GM21529 (cell line): ENCODE measurements at regions not wholly inside any gene's neighbourhood (a gene's known extent, or its start where the extent isn't known, plus 50 kb on each side); places are given as distances from the start of the nearest gene placed in this dataset.
"Not testable (repeated sequence)": the region's sequence is repeated elsewhere in the genome, so short reads cannot be mapped to it uniquely, and the experiment has no call there.

Experiments
- ATAC-seq: cut with Tn5 transposase; IDR thresholded peaks from one replicate; pipeline ENCODE4 v1.9.1; 2021; ENCODE audit not compliant: unreplicated experiment

- no peak for ATAC-seq
Measured at GRCh38 chr2:17000184-17000482, 334.5 kb upstream of the CYRIA start.

DNA sequence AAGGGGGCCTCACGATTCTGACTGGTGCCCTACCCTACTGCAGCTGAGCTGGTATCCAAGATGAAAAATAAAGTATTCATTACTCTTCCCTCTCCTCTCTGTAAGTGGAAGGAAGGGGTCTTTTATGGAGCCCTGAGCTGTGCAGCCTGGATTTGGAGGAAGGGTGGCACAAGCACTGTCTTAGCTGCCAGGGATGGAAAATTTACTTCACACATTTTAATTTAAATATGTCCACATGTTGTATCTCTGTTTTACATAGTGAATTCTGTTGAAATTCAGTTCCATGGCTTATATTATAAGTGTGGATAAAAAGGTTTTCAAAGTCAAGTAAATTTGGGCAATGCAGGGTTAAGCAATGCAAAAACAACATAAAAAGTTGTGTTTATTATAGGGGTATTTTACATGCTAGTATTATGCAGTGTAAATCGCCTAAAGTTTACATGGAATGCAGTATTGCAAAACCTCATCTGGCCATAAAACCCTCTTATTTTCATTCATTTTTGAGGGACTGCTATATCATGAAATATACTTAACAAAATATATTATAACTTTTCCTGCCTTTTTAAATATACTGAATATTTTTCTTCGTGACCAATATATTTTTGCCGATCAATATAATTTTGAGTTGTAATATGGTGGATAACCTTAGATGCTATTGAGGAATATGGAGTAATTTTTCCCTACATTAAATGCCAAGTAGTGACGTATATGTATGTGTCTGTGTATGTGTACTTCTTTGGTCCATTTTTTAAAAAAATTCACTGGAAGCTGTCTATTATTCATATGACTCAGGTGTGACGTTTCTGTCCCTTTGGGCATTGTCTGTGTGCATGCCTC lies 333.9 kb upstream of the CYRIA start:
- no peak for ATAC-seq

GRCh38 chr2:16978301-16978700 lies 312.7 kb upstream of the CYRIA start:
- no peak for ATAC-seq

DNA sequence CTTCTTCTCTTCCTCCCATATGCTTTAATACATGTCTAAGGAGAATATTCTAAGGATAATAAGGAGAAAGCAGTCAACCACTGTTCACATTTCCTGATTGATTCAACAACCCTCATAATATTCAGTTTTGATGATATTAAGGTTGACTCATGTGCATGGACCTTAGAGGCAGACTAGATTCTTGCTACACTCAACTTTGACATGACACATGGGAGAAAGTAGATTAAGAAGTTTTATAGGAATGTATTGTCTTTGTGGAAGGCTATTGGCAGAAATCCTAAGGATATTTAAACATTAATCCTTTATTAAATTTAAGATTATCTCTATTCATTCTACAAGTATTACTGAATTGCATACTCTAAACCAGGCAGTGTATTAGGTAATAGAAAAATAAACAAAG lies 309.1 kb upstream of the CYRIA start:
- ATAC-seq: no peak

GRCh38 chr2:16973586-16974286 lies 308.1 kb upstream of the CYRIA start:
- ATAC-seq: no peak

DNA sequence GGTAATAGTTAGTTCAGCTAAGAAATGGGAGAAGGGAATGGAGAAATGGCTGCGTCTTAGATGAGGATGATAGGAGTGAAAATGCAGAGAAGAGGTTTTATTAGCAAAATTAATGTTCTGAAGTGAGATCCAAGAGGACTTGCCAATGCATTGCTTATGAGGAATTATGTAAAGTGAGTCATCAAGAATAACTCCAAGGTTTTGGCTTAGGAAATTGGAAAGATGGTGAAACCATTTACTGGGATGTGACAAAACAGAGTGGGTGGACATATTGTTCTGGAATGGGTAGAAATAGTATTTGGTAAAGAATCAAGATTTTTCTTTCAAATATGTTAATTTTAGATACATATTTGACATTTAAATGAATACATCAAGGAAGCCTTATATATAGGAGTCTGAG lies 306.6 kb upstream of the CYRIA start:
- ATAC-seq: no peak

GRCh38 chr2:16971722-16972234 lies 306.1 kb upstream of the CYRIA start:
- no peak for ATAC-seq

DNA sequence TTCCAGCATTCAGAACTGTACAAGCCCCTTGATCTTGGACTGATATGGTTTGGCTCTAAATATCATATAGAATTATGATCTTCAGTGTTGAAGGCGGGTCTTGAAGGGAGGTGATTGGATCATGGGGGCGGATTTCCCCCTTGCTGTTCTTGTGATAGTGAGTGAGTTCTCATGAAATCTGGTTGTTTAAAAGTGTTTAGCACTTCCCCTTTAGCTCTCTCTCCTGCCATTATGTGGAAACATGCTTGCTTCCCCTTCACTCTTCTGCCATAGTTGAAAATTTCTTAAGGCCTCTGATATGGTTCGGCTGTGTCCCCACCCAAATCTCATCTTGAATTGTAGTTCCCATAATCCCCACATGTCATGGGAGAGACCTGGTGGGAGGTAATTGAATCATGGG lies 305.3 kb upstream of the CYRIA start:
- not testable (repeated sequence) for ATAC-seq

GRCh38 chr2:16962505-16962904 lies 296.9 kb upstream of the CYRIA start:
- ATAC-seq: no peak

DNA sequence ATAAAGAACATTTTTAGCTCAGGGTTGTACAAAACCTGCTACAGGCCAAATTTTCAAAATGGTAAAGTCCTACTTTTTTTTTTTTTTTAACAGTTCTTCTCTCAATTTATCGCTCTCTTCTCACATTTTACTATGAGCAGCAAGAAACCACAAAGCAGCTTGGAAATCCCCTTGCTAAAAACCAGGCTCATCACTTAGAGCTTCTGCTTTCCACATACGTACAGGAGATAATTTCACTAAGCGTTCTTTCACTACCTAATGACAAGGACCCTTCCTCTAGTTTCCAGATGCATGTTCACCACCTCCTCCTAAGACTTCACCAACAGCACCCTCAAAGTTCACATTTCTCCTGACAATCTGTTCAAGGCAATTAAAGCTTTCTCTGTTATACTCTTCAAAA lies 294.9 kb upstream of the CYRIA start:
- ATAC-seq: no peak

DNA sequence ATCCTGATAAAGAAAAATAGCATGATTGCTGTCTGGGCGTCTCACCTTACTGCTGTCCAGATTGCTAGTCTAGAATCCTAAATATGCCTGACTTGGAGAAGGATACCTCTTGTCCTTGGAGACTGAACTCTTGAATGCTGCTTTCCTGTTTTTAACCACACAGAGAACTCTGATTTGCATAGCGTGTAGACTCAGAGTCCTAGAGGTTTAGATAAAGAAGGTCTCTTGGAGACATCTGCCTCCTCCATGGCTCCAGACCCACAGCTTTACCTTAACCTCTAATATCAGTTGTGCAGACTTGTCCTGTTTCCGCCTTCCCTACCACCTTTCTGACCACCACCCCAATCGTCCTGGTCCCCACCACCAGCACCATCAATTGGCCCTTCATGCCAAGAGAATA lies 292.6 kb upstream of the CYRIA start:
- no peak for ATAC-seq

DNA sequence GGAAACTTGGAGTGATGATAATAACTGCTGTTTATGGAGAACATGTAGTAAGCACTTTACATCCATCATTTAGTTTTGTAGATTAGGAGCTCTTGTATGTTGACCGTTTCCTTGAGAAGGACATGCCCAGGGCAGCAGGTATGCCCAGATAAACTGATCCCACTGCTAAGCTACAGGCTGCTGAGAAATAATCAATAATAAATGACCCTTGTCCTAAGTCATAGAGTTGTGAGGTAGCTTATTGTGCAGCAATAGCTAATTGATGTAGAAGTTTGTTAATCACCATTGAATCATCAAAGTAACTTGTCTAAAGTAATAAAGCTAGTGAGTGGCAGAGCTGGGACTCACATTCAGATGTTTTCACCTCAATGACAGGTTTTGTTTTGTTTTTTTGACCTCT lies 287.2 kb upstream of the CYRIA start:
- ATAC-seq: no peak

- no peak for ATAC-seq
Measured at GRCh38 chr2:16952368-16952767, 286.7 kb upstream of the CYRIA start.

DNA sequence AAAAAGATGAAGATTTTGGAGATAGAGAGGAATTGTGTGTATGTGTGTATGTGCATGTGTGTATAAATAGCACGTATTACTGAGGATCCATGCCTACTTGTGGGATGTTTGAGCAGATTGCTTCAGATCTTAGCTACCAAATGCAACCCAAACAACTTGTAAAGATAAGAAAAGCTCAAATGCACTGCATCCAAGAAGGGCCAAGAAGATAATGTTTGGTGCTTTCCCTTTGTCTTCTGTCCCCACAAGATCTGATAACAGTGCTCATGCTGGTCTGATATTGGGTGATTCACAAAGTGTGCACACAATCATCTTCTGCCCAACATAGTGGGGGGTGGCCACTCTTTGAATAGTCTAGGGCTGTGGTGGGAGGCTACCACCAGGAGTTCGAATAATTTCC lies 284.8 kb upstream of the CYRIA start:
- no peak for ATAC-seq

- ATAC-seq: no peak
Measured at GRCh38 chr2:16948710-16949109, 283.1 kb upstream of the CYRIA start.

DNA sequence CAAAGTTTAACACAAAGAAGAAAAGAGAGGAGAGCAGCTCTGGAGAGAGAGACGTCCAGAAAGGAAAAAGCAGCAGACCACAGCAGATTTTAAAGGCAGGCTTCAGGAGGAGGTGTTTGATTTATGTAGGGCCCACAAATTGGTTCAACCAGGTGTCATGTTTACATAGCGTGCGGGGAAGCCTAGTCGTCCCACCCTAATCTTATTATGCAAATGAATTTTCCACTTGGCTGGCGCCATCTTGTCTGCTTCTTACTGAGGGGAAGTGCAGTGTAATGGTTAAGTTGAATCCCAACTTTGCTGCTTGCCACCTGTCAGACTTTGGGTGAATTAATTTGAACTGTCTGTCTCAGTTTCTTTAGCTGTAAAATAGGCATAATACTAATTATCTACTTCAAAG lies 282.4 kb upstream of the CYRIA start:
- ATAC-seq: no peak

- ATAC-seq: no peak
Measured at GRCh38 chr2:16943279-16943958, 277.8 kb upstream of the CYRIA start.

GRCh38 chr2:16940214-16940613 lies 274.6 kb upstream of the CYRIA start:
- ATAC-seq: no peak

DNA sequence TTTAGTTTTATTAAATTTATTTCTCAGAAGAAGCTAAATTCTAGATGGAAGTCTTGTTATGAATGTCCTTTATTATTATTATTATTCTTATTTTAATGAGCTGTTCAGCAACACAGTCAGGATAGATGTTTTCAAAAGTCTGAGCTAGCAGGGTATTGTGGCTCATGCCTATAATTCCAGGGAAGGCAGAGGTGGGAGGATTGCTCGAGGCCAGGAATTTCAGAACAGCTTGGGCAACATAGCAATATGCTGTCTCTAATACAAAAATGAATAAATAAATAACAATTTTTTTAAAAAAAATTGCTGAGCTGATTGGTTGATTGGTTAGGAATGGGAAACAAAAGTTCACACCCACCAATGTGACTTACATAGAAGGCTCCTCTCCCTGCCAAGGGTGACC lies 274.1 kb upstream of the CYRIA start:
- no peak for ATAC-seq

DNA sequence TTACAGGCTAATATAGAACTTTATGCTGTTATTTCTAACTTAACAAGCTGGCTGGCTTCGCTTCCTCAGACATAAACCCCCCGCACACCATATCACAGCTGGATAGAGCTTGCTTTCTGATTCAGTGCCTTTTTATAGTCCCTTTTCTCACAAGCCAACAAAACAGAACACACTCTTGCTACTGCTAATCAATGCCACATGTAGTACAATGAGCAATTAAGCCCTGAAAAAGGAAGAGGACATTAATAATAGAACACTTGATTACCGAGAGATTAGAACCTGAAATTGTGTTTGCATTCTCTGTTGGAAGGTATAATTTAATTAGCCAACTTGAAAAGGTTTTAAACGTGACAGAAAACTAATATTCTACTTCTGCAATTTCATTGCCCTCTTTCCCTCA lies 267.7 kb upstream of the CYRIA start:
- no peak for ATAC-seq

DNA sequence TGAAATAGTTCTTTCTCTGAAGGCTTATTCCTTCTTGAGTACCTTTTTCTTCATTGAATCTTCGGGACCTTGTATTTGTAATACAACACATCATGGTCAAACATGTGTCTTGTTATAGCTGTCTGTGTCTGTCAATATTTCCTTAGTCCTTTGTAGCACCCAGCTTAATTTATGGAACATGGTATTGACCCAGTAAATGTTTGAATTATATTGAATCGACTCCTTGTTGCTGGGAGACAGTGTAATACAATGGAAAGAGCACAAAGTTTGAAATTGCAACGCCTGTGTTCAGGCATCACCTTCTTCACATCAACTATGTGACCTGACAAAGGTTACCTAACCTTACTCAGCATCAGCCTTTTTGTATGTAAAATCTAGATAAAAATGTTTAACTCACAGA lies 267.2 kb upstream of the CYRIA start:
- ATAC-seq: no peak

DNA sequence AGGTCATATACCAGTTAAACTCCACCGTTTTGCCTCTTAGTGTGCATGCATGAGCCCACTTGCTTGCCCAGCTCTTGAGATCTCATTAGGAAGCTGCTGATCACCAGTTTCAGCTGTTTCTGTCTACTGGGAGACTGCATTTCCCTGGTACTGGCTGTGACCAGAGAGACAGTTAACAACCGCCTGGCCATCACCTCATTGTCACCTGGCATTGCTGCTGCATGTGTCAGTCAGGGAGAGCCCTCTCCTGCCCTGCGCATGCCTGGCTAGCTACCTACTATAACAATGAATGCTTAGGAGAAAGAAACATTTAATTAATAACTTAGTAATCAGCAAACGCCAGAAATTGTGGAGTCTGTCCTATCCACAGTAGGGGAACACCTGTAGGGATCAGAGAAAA lies 265.8 kb upstream of the CYRIA start:
- no peak for ATAC-seq
